CD4-positive, alpha-beta T cell treated with Interleukin-2 at 100 ng/mL for 4 hours (primary cell): ENCODE measurements at regions not wholly inside any gene's neighbourhood (a gene's known extent, or its start where the extent isn't known, plus 50 kb on each side); places are given as distances from the start of the nearest gene placed in this dataset.
"Not testable (repeated sequence)": the region's sequence is repeated elsewhere in the genome, so short reads cannot be mapped to it uniquely, and the experiment has no call there.

Source experiments
- DNase-seq: peaks from one replicate; pipeline ENCODE4 v3.0.0-alpha.2; 2020; ENCODE audit warnings: low spot score

GRCh38 chr4:19038231-19038630, 1016.7 kb upstream of the LCORL start:
- DNase-seq, result no peak

GRCh38 chr4:19033816-19034733, 1012.5 kb upstream of the LCORL start:
- DNase-seq, result no peak

GRCh38 chr4:19030536-19030935, 1009.0 kb upstream of the LCORL start:
- DNase-seq, result no peak

- no peak for DNase-seq
These were observed 1008.5 kb upstream of the LCORL start for GRCh38 chr4:19030048-19030447.

DNA sequence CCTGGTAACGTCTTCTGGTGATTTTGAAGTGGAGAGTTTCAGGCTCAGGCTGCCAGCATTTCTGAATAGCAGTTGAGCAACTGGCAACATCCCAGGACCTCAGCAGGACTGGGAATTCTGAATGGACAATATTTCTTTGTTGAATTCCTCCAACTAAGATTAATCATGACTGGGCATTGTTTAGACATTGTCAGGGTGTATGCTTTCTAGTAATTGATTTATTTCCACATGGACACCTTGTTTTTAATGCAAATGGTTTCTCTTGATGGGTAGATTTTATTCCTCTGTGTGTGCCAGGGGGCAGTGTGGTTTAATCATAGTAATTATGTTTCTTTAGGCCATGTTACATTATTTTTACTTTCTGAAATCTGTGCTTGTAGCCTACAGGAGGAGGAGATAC, 1004.7 kb upstream of the LCORL start:
- DNase-seq, result no peak

- DNase-seq, result no peak
These were observed 1003.5 kb upstream of the LCORL start for GRCh38 chr4:19025031-19025430.

GRCh38 chr4:19024047-19024446, 1002.5 kb upstream of the LCORL start:
- DNase-seq, result no peak

GRCh38 chr4:19021617-19022016, 1000.1 kb upstream of the LCORL start:
- DNase-seq, result no peak

DNA sequence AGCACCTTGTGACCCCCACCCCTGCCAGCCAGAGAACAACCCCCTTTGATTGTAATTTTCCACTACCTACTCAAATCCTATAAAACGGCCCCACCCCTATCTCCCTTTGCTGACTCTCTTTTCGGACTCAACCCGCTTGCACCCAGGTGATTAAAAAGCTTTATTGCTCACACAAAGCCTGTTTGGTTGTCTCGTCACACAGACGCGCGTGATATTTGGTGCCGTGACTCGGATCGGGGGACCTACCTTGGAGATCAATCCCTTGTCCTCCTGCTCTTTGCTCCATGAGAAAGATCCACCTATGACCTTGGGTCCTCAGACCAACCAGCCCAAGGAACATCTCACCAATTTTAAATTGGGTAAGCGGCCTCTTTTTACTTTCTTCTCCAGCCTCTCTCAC, 995.0 kb upstream of the LCORL start:
- DNase-seq, result not testable (repeated sequence)

DNA sequence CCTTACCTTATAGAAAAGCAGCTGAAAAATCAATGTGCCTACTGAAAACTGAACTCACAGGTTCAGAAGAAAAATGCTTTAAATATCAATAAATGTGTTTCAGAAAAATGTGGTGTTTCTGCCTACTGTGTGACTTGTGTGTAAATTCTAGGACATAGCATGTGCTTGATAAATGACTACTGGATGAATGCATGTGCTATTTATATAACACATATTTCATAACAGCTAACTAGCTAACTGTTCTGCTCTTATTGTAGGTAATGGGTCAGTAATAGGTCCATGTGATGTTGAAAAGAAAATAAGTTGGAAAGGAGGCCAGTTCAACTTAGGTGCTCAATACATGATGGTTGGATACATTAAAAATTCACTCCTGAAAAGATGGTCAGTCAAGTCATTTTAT, 993.0 kb upstream of the LCORL start:
- DNase-seq, result no peak

- no peak for DNase-seq
These were observed 989.2 kb upstream of the LCORL start for GRCh38 chr4:19010761-19011160.

DNA sequence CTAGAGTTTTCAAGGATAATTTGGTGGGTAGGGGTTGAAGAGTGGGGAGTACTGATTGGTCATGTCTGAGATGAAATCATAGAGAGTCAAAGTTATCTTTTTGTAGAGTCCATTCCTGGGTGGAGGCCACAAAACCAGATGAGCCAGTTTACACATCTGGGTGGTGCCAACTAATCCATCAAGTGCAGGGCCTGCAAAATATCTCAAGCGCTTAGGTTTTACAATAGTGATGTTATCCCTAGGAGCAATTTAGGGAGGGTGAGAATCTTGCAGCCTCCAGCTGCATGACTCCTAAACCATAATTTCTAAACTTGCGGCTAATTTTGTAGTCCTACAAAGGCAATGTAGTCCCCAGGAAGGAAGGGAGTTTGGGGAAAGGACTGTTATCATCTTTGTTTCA, 988.3 kb upstream of the LCORL start:
- no peak for DNase-seq

- no peak for DNase-seq
These were observed 983.7 kb upstream of the LCORL start for GRCh38 chr4:19005211-19005610.

GRCh38 chr4:19002170-19002569, 980.6 kb upstream of the LCORL start:
- DNase-seq, result no peak

DNA sequence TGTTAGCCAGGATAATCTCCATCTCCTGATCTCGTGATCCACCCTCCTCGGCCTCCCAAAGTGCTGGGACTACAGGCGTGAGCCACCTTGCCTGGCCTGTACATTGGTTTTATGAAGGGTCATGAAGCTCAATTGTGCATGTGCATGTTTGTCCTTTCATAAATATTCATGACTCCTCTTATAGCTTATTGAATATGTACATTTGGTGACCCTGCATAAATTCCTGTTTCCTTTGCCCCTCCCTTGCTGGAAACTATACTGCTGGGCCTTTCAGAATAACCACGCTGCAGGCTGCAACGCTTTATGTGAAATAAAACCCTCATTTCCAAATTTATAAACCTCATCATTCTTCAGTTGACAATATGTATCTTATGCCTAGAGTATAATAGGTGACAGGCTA, 978.0 kb upstream of the LCORL start:
- DNase-seq, result no peak

DNA sequence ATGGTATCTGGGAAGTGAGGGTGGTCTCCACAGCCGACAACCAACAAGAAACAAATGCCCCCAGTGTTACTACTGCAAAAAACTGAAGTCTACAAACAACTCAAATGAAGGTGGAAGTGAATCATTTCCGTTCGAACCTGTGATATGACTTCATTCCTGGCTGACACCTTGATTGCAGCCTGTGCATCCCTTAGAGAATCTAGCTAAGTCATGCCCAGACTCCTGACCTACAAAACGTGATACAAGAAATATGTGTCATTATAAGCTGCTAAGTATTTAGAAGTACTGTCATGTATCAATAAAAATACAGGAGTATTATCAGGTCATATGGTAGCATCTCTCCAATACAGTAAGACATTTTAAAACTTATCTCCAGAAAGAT, 959.7 kb upstream of the LCORL start:
- DNase-seq, result no peak

DNA sequence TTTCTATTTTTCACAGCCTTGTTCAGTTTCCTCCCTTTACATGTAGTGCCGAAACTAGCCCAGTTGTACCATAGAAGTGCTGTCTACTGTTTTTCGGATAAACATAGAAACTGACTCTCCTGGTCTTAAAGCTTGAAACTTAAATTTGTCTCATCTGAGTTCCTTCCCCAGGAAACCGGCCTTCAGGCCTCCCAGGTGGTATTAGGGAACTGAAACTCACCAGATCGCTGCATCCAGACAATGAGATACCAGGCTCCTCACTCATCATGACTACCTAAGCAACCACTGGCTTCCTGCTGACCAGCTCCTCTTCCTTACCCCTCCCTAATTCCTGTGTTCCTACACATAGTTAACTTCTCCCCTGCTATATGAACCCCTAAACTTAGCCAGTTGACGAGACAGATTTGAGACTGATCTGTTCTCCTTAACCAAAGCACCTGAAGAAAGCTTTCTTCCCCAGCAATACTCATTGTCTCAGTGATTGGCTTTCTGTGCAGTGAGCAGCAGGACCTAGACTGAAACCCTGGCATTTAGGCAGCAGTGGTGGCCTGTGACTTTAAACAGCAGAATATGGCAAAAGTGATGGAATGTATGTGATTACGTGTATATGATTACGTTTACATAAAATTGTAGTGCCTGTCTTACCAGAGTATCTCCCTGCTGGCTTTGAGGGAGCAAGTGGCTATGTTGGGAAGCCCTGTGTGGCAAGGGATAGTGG, 959.1 kb upstream of the LCORL start:
- no peak for DNase-seq

DNA sequence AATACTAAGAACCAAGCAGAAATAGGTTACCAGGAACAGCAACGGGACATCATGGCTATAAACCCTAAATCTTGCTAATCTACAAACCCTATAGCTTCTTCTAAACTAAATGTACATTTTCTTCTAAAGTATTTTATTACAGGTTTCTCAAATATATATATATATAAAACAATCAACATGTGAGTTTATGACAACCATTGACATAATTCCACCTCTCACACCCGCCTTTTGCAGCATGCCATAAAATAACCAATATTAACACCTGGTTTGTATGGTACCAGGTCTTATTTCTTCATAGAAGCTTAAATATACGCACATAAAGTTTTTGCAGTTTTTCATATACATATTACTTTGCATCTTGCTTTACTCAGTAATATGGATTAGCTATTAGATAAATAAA, 955.3 kb upstream of the LCORL start:
- no peak for DNase-seq

- DNase-seq, result no peak
These were observed 954.6 kb upstream of the LCORL start for GRCh38 chr4:18975916-18976808.

DNA sequence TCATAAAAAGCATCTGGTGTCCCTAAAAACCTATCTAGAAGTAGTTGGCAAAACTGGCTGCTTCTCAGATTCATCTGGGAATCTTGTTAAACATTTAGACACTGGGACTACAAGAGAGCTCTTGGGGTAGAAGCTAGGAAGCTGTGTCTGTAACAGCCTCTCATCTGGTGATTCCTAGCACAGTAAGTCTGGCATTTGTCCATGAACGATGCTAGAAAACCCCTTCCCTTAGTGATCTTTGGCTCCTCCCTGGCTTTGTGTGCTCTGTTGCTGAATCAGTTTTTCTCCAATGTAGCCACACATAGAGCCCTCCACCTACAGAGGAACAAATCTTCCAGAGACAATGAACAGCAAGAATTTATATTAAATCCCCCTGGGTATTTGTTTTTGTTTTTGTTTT, 951.7 kb upstream of the LCORL start:
- no peak for DNase-seq

GRCh38 chr4:18961879-18962278, 940.3 kb upstream of the LCORL start:
- DNase-seq, result no peak

DNA sequence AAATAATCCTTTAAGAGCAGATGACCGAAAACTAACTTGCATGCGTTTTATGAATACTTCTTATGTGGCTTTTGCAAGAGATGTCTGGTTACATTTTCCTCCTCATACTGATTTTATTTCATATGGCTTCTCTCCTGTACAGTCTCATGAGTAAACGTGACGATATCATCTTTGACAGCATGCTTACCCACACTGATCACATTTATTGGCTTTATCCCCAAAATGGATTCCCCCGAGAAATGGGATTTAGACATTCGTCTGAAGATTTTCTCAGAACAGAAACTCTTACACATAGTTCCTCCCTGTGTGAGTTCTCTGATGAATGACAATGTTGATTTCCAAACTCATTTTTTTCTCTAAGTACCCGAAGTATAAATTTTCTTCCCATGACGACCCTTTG, 939.7 kb upstream of the LCORL start:
- no peak for DNase-seq

- DNase-seq, result no peak
These were observed 936.2 kb upstream of the LCORL start for GRCh38 chr4:18957716-18958115.
